ENCODE measurements at regions not wholly inside any gene's neighbourhood (a gene's known extent, or its start where the extent isn't known, plus 50 kb on each side); places are given as distances from the start of the nearest gene placed in this dataset.
"Not testable (repeated sequence)": the region's sequence is repeated elsewhere in the genome, so short reads cannot be mapped to it uniquely, and the experiment has no call there.

- TF ChIP-seq RAD21 (IDR thresholded peaks at IDR 0.05; ENCODE audit: low read depth); CTCF (IDR thresholded peaks at IDR 0.05 in 2 of 3, conservative IDR thresholded peaks at IDR 0.05 in 1 of 3; ENCODE audit: borderline replicate concordance in 1 of 3, insufficient read depth in 1 of 3, low read depth in 2 of 3, low read length in 2 of 3); EGR1 (IDR thresholded peaks at IDR 0.05; ENCODE audit: low read depth): not testable (repeated sequence)
Measured at GRCh38 chr9:65504686-65505085, 171.0 kb upstream of the ZNG1E start.
